Erythroblast (primary cell): ENCODE measurements at regions not wholly inside any gene's neighbourhood (a gene's known extent, or its start where the extent isn't known, plus 50 kb on each side); places are given as distances from the start of the nearest gene placed in this dataset.

Experiments used
- DNase-seq, 2 experiments: peaks; one replicate each; lab custom pipeline; 2025; lab: John Stamatoyannopoulos, UW
- GATA1 ChIP-seq: IDR thresholded peaks from 2 replicates; pipeline ENCODE4 v1.6.1; 2011; ENCODE audit warnings: low read depth, mild to moderate bottlenecking, control low read depth, low read length, moderate library complexity
- POLR2A ChIP-seq: IDR thresholded peaks from 2 replicates; pipeline ENCODE4 v1.6.1; 2011; ENCODE audit warnings: mild to moderate bottlenecking, low read length

DNA sequence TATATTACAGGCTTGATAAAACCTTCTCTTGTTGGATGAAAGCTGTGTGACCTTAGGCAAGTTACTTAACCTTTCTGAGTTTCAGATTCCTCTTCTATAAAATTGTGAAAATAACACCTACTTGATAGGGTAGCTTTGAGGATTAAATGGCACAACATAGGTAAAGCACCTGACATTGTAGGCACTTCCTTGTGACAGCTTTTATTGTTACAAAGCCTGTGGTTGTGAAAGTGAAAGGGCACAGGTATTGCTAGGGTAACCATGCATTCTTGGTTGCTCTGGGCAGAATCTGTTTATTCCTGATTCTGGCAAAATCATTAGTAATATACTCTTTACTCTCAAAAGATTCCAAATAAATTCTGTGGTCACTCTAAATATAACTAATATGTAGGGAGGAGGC, 493.4 kb downstream of the OLFM4 start:
- no peak for DNase-seq
- TF ChIP-seq POLR2A = no peak
- no peak for TF ChIP-seq GATA1

- DNase-seq = no peak
- TF ChIP-seq GATA1 = no peak
These were observed 509.0 kb downstream of the OLFM4 start for GRCh38 chr13:53537586-53537985.

GRCh38 chr13:53545340-53545941, 516.8 kb downstream of the OLFM4 start:
- TF ChIP-seq GATA1 (no peak), POLR2A (no peak)
- no peak for DNase-seq

GRCh38 chr13:53560556-53560955, 531.9 kb downstream of the OLFM4 start:
- no peak for DNase-seq
- no peak for TF ChIP-seq GATA1
- TF ChIP-seq POLR2A = no peak

DNA sequence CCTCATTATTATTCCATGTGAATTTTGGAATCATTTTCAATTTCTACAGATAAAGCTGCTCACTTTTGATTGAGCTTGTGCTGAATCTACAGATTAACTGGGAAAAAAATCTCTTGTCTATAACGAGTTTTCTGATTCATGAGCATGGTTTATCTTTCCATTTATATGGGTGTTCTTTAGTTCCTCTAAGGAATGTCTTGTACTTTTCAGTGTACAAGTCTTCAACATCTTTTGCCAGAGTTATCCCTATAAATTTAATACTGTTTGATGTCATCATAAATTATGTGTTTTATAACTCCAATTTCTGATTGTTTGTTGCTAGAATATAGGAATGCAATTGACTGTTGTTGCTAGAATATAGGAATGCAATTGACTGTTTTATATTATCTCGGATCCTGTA, 533.8 kb downstream of the OLFM4 start:
- TF ChIP-seq GATA1 (no peak), POLR2A (no peak)
- DNase-seq = no peak

DNA sequence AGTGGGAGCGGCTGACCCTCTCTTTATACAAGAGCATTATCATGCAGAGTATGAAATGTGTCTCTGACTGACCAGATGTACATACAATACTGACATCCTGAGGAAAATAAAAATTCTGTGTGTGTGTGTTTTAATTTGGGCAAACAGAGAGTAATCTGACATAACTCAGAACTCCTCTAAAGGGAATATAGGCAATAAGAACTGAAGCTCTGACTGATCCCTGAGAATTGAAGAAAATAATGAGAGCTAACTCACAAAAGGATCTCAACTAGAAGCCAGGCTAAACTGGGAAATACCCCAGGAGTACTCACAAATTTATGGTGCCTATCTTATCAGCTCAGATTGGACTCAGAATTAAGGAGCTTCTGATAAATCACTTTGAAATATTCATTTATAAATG, 539.9 kb downstream of the OLFM4 start:
- no peak for TF ChIP-seq GATA1
- TF ChIP-seq POLR2A = no peak
- DNase-seq = no peak

- TF ChIP-seq GATA1 (no peak), POLR2A (no peak)
- no peak for DNase-seq
These were observed 540.8 kb downstream of the OLFM4 start for GRCh38 chr13:53569453-53569852.

- DNase-seq = no peak
These were observed 572.5 kb downstream of the OLFM4 start for GRCh38 chr13:53601113-53601512.

DNA sequence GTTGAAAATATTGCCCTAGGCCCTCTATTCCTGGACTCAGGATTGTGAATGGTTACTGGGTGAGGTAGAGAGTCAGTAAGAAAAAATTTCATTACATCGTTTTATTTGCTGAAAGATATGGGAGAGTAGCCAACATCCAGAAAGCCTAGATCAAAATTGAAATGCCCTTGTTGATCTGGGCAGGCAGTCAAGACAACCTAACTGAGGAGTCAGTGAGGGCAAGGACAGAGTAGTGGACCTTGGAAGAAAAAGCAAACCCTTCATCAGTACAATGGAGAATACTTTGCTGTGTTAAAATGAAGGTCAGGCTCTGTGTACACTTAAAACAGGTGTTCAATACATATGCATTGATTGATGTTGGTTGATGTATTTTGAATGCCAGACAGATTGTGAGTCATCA, 576.7 kb downstream of the OLFM4 start:
- TF ChIP-seq GATA1 = no peak
- TF ChIP-seq POLR2A = no peak
- no peak for DNase-seq

More at GRCh38 chr13:53601113-53601512, 572.5 kb downstream of the OLFM4 start:
- TF ChIP-seq GATA1 = no peak
- no peak for TF ChIP-seq POLR2A

- DNase-seq = no peak
- no peak for TF ChIP-seq POLR2A
- TF ChIP-seq GATA1 = no peak
These were observed 583.6 kb downstream of the OLFM4 start for GRCh38 chr13:53612200-53612599.

GRCh38 chr13:53622456-53622855, 593.8 kb downstream of the OLFM4 start:
- no peak for TF ChIP-seq GATA1
- DNase-seq = no peak

DNA sequence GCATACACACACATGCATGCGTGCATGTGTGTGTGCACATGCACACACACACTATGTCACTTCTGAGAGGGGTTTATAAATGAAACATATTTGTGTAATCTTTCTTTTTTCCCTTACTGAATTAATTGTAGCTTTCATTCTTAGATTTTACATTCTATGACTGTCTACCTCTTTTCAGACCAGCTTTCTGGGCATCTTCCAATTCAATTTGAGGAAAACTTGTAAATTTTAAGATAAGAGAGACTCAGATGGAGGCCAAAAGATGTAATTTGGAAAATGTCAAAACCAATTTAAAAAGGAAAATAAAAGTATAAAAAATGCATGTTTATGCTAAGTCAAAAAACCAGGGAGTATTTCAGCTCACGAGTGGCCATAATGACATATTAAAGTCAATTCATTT, 594.5 kb downstream of the OLFM4 start:
- TF ChIP-seq GATA1 = no peak
- no peak for TF ChIP-seq POLR2A

GRCh38 chr13:53631511-53631910, 602.9 kb downstream of the OLFM4 start:
- no peak for DNase-seq
- no peak for TF ChIP-seq GATA1
- TF ChIP-seq POLR2A = no peak

More for the DNA sequence above, 594.5 kb downstream of the OLFM4 start:
- no peak for DNase-seq

- TF ChIP-seq POLR2A (no peak), GATA1 (no peak)
- no peak for DNase-seq
These were observed 609.4 kb downstream of the OLFM4 start for GRCh38 chr13:53638040-53638439.

GRCh38 chr13:53642306-53642705, 613.7 kb downstream of the OLFM4 start:
- no peak for DNase-seq
- no peak for TF ChIP-seq GATA1
- TF ChIP-seq POLR2A = no peak
